CD4-positive, alpha-beta T cell treated with Interleukin-21 for 1 hour (primary cell): ENCODE measurements at regions not wholly inside any gene's neighbourhood (a gene's known extent, or its start where the extent isn't known, plus 50 kb on each side); places are given as distances from the start of the nearest gene placed in this dataset.

Experiments used
- DNase-seq: peaks from one replicate; pipeline ENCODE4 v3.0.0-alpha.2; 2020

- no peak for DNase-seq
These were observed 588.6 kb upstream of the GRAMD2B start for GRCh38 chr5:125834438-125835115.

GRCh38 chr5:125835293-125836172 lies 587.7 kb upstream of the GRAMD2B start:
- no peak for DNase-seq

GRCh38 chr5:125836256-125836655 lies 587.0 kb upstream of the GRAMD2B start:
- DNase-seq = no peak

GRCh38 chr5:125837866-125838265 lies 585.3 kb upstream of the GRAMD2B start:
- no peak for DNase-seq

- no peak for DNase-seq
These were observed 575.6 kb upstream of the GRAMD2B start for GRCh38 chr5:125847561-125847960.

GRCh38 chr5:125848751-125849150 lies 574.5 kb upstream of the GRAMD2B start:
- no peak for DNase-seq

- DNase-seq = no peak
These were observed 566.3 kb upstream of the GRAMD2B start for GRCh38 chr5:125856949-125857348.

GRCh38 chr5:125863579-125863978 lies 559.6 kb upstream of the GRAMD2B start:
- DNase-seq = no peak

GRCh38 chr5:125865166-125865815 lies 557.9 kb upstream of the GRAMD2B start:
- DNase-seq = no peak

- no peak for DNase-seq
These were observed 555.2 kb upstream of the GRAMD2B start for GRCh38 chr5:125868036-125868435.

- DNase-seq = no peak
These were observed 553.0 kb upstream of the GRAMD2B start for GRCh38 chr5:125870256-125870655.

- no peak for DNase-seq
These were observed 549.2 kb upstream of the GRAMD2B start for GRCh38 chr5:125874057-125874456.

- no peak for DNase-seq
These were observed 548.5 kb upstream of the GRAMD2B start for GRCh38 chr5:125874717-125875116.

GRCh38 chr5:125877248-125877647 lies 546.0 kb upstream of the GRAMD2B start:
- no peak for DNase-seq

GRCh38 chr5:125882061-125882460 lies 541.1 kb upstream of the GRAMD2B start:
- DNase-seq = no peak

GRCh38 chr5:125883223-125883622 lies 540.0 kb upstream of the GRAMD2B start:
- DNase-seq = no peak

- DNase-seq = no peak
These were observed 534.9 kb upstream of the GRAMD2B start for GRCh38 chr5:125888358-125888757.

- no peak for DNase-seq
These were observed 532.7 kb upstream of the GRAMD2B start for GRCh38 chr5:125890511-125890931.

- DNase-seq = no peak
These were observed 532.0 kb upstream of the GRAMD2B start for GRCh38 chr5:125891061-125891725.

GRCh38 chr5:125894383-125894782 lies 528.8 kb upstream of the GRAMD2B start:
- DNase-seq = no peak

- no peak for DNase-seq
These were observed 526.8 kb upstream of the GRAMD2B start for GRCh38 chr5:125896368-125896767.

GRCh38 chr5:125897089-125897488 lies 526.1 kb upstream of the GRAMD2B start:
- DNase-seq = no peak

- no peak for DNase-seq
These were observed 524.3 kb upstream of the GRAMD2B start for GRCh38 chr5:125898851-125899405.
